Fibroblast of villous mesenchyme (primary cell): ENCODE measurements at regions not wholly inside any gene's neighbourhood (a gene's known extent, or its start where the extent isn't known, plus 50 kb on each side); places are given as distances from the start of the nearest gene placed in this dataset.

Experiments
- DNase-seq: peaks from one replicate; pipeline ENCODE4 v3.0.0-alpha.2; 2010; ENCODE audit warnings: low read depth
- H3K4me3 ChIP-seq: 2 replicates; pipeline ENCODE4 v1.5.1; 2011; ENCODE audit warnings: low read depth, mild to moderate bottlenecking, low read length
- TF ChIP-seq, protein P1 (sequence below): IDR thresholded peaks from 2 replicates; pipeline ENCODE4 v1.5.1; 2012; ENCODE audit warnings: low read depth, mild to moderate bottlenecking, low read length; ENCODE audit not compliant: insufficient read depth

DNA sequence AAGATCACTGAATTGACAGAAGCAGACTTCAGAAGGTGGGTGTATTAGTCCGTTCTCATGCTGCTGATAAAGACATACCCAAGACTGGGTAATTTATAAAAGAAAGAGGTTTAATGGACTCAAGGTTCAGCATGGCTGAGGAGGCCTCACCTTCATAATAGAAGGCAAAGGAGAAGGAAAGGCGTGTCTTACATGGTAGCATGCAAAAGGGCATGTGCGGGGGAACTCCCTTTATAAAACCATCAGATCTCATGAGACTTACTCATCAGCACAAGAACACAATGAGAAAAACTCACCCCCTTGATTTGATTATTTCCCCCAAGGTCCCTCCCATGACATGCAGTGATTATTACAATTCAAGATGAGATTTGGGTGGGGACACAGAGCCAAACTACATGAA, 416.3 kb upstream of the EPHA3 start:
- TF ChIP-seq, protein P1, sequence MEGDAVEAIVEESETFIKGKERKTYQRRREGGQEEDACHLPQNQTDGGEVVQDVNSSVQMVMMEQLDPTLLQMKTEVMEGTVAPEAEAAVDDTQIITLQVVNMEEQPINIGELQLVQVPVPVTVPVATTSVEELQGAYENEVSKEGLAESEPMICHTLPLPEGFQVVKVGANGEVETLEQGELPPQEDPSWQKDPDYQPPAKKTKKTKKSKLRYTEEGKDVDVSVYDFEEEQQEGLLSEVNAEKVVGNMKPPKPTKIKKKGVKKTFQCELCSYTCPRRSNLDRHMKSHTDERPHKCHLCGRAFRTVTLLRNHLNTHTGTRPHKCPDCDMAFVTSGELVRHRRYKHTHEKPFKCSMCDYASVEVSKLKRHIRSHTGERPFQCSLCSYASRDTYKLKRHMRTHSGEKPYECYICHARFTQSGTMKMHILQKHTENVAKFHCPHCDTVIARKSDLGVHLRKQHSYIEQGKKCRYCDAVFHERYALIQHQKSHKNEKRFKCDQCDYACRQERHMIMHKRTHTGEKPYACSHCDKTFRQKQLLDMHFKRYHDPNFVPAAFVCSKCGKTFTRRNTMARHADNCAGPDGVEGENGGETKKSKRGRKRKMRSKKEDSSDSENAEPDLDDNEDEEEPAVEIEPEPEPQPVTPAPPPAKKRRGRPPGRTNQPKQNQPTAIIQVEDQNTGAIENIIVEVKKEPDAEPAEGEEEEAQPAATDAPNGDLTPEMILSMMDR = no peak
- H3K4me3 ChIP-seq = no peak overlapping the region
- no peak for DNase-seq

GRCh38 chr3:88703501-88704059, 403.8 kb upstream of the EPHA3 start:
- TF ChIP-seq, protein P1 = no peak

DNA sequence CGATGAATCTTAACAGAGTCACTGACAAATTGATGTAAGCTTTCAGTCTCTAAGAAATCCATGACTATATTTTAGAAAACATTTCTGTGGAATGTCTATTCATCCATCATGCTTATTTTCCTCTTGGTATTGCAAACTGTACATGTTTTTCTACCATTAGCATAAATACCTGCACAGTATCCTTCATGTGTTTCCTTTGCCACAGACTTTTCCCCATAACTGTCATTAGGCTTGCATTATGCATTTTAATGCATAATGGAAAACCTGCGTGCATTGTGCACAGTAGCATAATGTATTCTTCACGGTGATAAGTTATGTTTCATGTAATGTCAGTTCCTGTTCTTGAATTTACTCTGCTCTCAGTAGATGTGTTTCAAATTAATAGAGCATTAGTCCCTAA, 403.1 kb upstream of the EPHA3 start:
- DNase-seq = no peak
- no peak overlapping the region for H3K4me3 ChIP-seq
- TF ChIP-seq, protein P1 = no peak

More at GRCh38 chr3:88703501-88704059, 403.8 kb upstream of the EPHA3 start:
- no peak overlapping the region for H3K4me3 ChIP-seq
- no peak for DNase-seq

DNA sequence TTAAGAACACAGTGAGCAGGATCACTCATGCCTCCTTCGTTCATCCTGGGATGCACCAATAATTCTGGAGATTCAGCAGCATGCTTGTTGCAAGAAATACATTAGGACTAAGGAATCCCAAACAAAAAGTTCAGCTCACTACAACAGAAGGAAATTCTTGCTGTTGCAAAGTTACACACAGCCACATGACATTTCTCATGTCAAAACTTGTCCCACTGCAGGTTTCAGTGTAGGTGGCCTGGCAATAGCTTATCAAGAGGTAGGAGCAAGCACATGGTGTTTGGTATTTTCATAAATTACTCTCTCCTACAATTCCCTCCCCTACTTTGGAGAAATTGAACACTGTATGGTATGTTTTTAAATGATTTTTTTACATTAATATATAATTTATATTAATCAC, 399.6 kb upstream of the EPHA3 start:
- no peak for DNase-seq
- TF ChIP-seq, protein P1 = no peak
- H3K4me3 ChIP-seq = no peak overlapping the region

- H3K4me3 ChIP-seq = no peak overlapping the region
- no peak for DNase-seq
- TF ChIP-seq, protein P1 = no peak
Observed at GRCh38 chr3:88712552-88712951, 394.9 kb upstream of the EPHA3 start.

DNA sequence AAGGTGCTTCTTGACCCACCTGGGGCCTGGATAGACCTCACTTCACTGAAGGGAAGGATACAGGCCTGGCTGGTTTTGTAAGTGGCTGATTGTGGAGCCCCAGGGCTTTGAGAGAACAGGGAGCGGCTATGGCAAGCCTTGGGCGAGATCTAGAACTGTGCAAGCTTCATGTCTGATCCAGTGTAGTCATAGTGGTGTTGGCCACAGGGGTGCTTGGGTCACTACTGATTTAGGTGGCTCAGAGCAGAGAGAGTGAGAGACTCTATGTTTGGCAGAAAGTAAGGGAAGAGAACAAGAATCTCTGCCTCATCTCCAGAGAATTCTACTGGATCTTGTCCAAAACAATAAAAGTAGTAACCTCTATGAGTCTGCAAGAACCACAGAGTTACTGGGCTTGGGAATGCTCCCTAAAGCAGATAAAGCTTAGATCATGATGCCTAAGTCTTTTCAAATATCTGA, 394.2 kb upstream of the EPHA3 start:
- no peak overlapping the region for H3K4me3 ChIP-seq
- TF ChIP-seq, protein P1 = no peak
- peak; percentile 26 for DNase-seq
